HG02840 (cell line): ENCODE measurements at regions not wholly inside any gene's neighbourhood (a gene's known extent, or its start where the extent isn't known, plus 50 kb on each side); places are given as distances from the start of the nearest gene placed in this dataset.

Source experiments
- ATAC-seq: cut with Tn5 transposase; IDR thresholded peaks from one replicate; pipeline ENCODE4 v1.9.1; 2021; ENCODE audit warnings: mild to moderate bottlenecking, moderate library complexity, moderate number of reproducible peaks; ENCODE audit not compliant: unreplicated experiment, low FRiP score

- ATAC-seq, result no peak
Measured at GRCh38 chr18:77811503-77811902, 561.9 kb downstream of the GALR1 start.

GRCh38 chr18:77815666-77816338 is 566.2 kb downstream of the GALR1 start:
- ATAC-seq, result no peak

- ATAC-seq, result no peak
Measured at GRCh38 chr18:77818328-77818727, 568.7 kb downstream of the GALR1 start.

- ATAC-seq, result no peak
Measured at GRCh38 chr18:77820472-77820871, 570.8 kb downstream of the GALR1 start.

- no peak for ATAC-seq
Measured at GRCh38 chr18:77821892-77822291, 572.2 kb downstream of the GALR1 start.

GRCh38 chr18:77822632-77823031 is 573.0 kb downstream of the GALR1 start:
- ATAC-seq, result no peak

- ATAC-seq, result no peak
Measured at GRCh38 chr18:77833807-77834206, 584.2 kb downstream of the GALR1 start.

GRCh38 chr18:77851802-77852201 is 602.2 kb downstream of the GALR1 start:
- no peak for ATAC-seq

GRCh38 chr18:77853859-77854258 is 604.2 kb downstream of the GALR1 start:
- ATAC-seq, result no peak

- ATAC-seq, result no peak
Measured at GRCh38 chr18:77857678-77858655, 608.3 kb downstream of the GALR1 start.

- ATAC-seq, result no peak
Measured at GRCh38 chr18:77859634-77860033, 610.0 kb downstream of the GALR1 start.

- no peak for ATAC-seq
Measured at GRCh38 chr18:77862066-77862757, 612.6 kb downstream of the GALR1 start.

- ATAC-seq, result no peak
Measured at GRCh38 chr18:77865853-77866252, 616.2 kb downstream of the GALR1 start.

GRCh38 chr18:77866351-77866750 is 616.7 kb downstream of the GALR1 start:
- no peak for ATAC-seq

GRCh38 chr18:77870199-77870598 is 620.6 kb downstream of the GALR1 start:
- ATAC-seq, result no peak

- no peak for ATAC-seq
Measured at GRCh38 chr18:77870894-77871293, 621.2 kb downstream of the GALR1 start.

GRCh38 chr18:77872166-77872565 is 622.5 kb downstream of the GALR1 start:
- no peak for ATAC-seq

GRCh38 chr18:77876319-77876865 is 626.7 kb downstream of the GALR1 start:
- ATAC-seq, result no peak

- ATAC-seq, result no peak
Measured at GRCh38 chr18:77879829-77880228, 630.2 kb downstream of the GALR1 start.

- ATAC-seq, result no peak
Measured at GRCh38 chr18:77884454-77884853, 634.8 kb downstream of the GALR1 start.

- ATAC-seq, result no peak
Measured at GRCh38 chr18:77894060-77894459, 644.4 kb downstream of the GALR1 start.
